ENCODE measurements at regions not wholly inside any gene's neighbourhood (a gene's known extent, or its start where the extent isn't known, plus 50 kb on each side); places are given as distances from the start of the nearest gene placed in this dataset.

DNA sequence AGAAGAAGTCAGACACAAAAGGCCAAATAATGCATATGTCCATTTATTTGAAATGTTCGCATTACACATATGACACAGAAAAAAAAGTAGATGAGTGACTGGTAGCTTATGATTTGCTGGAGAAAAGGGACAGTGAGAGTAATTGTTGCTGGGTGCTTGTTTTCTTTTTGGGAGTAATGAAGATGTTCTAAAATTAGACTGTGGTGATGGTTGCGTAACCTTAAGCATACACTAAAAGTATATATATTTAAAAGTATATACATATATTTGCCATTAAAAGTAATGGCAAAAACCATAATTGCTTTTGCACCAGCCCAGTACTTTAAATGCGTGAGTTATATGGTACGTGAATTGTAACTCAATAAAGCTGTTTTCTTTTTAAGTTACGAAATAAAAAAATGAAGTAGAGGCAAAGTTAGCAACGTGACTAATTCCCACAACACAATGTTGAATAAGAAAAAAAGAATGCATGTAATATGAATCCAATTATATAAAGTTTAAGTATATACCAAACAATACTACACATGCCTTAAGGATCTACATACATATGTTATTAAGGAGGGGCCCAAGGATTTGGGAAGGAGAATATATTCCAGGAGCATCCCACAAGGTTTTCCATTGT is 360.4 kb upstream of the CELF2 start:
- TF ChIP-seq EZH2 (IDR thresholded peaks at IDR 0.05; ENCODE audit: insufficient read depth, poor library complexity, severe bottlenecking) (no peak), EZH2phosphoT487 (IDR thresholded peaks at IDR 0.05; ENCODE audit: insufficient read depth, low read depth) (no peak)
